ENCODE measurements at regions not wholly inside any gene's neighbourhood (a gene's known extent, or its start where the extent isn't known, plus 50 kb on each side); places are given as distances from the start of the nearest gene placed in this dataset.

- DNase-seq (ENCODE audit: low read depth in 3 of 3, low spot score in 2 of 3) = no peak
These were observed 211.3 kb downstream of the GPD2 start for GRCh38 chr2:156647377-156648010.

GRCh38 chr2:156648522-156648921 lies 212.3 kb downstream of the GPD2 start:
- no peak for DNase-seq (ENCODE audit: low read depth in 3 of 3, low spot score in 2 of 3)

GRCh38 chr2:156649596-156649995 lies 213.4 kb downstream of the GPD2 start:
- no peak for DNase-seq (ENCODE audit: low read depth in 3 of 3, low spot score in 2 of 3)

- no peak for DNase-seq (ENCODE audit: low read depth in 3 of 3, low spot score in 2 of 3)
These were observed 216.5 kb downstream of the GPD2 start for GRCh38 chr2:156652691-156653090.

- DNase-seq (ENCODE audit: low read depth in 3 of 3, low spot score in 2 of 3) = peak in 1 of 3 donors; percentile 2
These were observed 217.5 kb downstream of the GPD2 start for GRCh38 chr2:156653675-156654074.

GRCh38 chr2:156657809-156658208 lies 221.6 kb downstream of the GPD2 start:
- no peak for DNase-seq (ENCODE audit: low read depth in 3 of 3, low spot score in 2 of 3)

GRCh38 chr2:156659694-156660093 lies 223.5 kb downstream of the GPD2 start:
- no peak for DNase-seq (ENCODE audit: low read depth in 3 of 3, low spot score in 2 of 3)

- no peak for DNase-seq (ENCODE audit: low read depth in 3 of 3, low spot score in 2 of 3)
These were observed 227.7 kb downstream of the GPD2 start for GRCh38 chr2:156663757-156664409.

- DNase-seq (ENCODE audit: low read depth in 3 of 3, low spot score in 2 of 3) = no peak
These were observed 230.1 kb downstream of the GPD2 start for GRCh38 chr2:156666130-156666785.

GRCh38 chr2:156670104-156670503 lies 233.9 kb downstream of the GPD2 start:
- DNase-seq (ENCODE audit: low read depth in 3 of 3, low spot score in 2 of 3) = no peak

- no peak for DNase-seq (ENCODE audit: low read depth in 3 of 3, low spot score in 2 of 3)
These were observed 235.7 kb downstream of the GPD2 start for GRCh38 chr2:156671706-156672361.

GRCh38 chr2:156672556-156673332 lies 236.6 kb downstream of the GPD2 start:
- no peak for DNase-seq (ENCODE audit: low read depth in 3 of 3, low spot score in 2 of 3)

GRCh38 chr2:156673333-156673615 lies 237.1 kb downstream of the GPD2 start:
- DNase-seq (ENCODE audit: low read depth in 3 of 3, low spot score in 2 of 3) = no peak

GRCh38 chr2:156673981-156674380 lies 237.8 kb downstream of the GPD2 start:
- DNase-seq (ENCODE audit: low read depth in 3 of 3, low spot score in 2 of 3) = no peak

GRCh38 chr2:156675896-156676295 lies 239.7 kb downstream of the GPD2 start:
- no peak for DNase-seq (ENCODE audit: low read depth in 3 of 3, low spot score in 2 of 3)

GRCh38 chr2:156679820-156680219 lies 243.6 kb downstream of the GPD2 start:
- no peak for DNase-seq (ENCODE audit: low read depth in 3 of 3, low spot score in 2 of 3)

GRCh38 chr2:156680266-156680665 lies 244.1 kb downstream of the GPD2 start:
- no peak for DNase-seq (ENCODE audit: low read depth in 3 of 3, low spot score in 2 of 3)

GRCh38 chr2:156687126-156687525 lies 250.9 kb downstream of the GPD2 start:
- DNase-seq (ENCODE audit: low read depth in 3 of 3, low spot score in 2 of 3) = no peak

GRCh38 chr2:156687715-156688114 lies 251.5 kb downstream of the GPD2 start:
- no peak for DNase-seq (ENCODE audit: low read depth in 3 of 3, low spot score in 2 of 3)

GRCh38 chr2:156689939-156690338 lies 253.8 kb downstream of the GPD2 start:
- DNase-seq (ENCODE audit: low read depth in 3 of 3, low spot score in 2 of 3) = no peak

- DNase-seq (ENCODE audit: low read depth in 3 of 3, low spot score in 2 of 3) = no peak
These were observed 254.8 kb downstream of the GPD2 start for GRCh38 chr2:156691014-156691413.

All from right renal cortex interstitium (tissue), 3 donors.